NB4 (cell line): ENCODE measurements at regions not wholly inside any gene's neighbourhood (a gene's known extent, or its start where the extent isn't known, plus 50 kb on each side); places are given as distances from the start of the nearest gene placed in this dataset.

ENCODE experiments used
- POLR2A ChIP-seq: IDR thresholded peaks from 2 replicates; pipeline ENCODE4 v1.6.1; 2011; ENCODE audit warnings: mild to moderate bottlenecking; ENCODE audit not compliant: insufficient read length; ENCODE audit errors: extremely low read depth
- TF ChIP-seq, protein P1 (sequence below): IDR thresholded peaks from one replicate; pipeline ENCODE4 v1.5.1; 2012; ENCODE audit warnings: low read depth, low read length

DNA sequence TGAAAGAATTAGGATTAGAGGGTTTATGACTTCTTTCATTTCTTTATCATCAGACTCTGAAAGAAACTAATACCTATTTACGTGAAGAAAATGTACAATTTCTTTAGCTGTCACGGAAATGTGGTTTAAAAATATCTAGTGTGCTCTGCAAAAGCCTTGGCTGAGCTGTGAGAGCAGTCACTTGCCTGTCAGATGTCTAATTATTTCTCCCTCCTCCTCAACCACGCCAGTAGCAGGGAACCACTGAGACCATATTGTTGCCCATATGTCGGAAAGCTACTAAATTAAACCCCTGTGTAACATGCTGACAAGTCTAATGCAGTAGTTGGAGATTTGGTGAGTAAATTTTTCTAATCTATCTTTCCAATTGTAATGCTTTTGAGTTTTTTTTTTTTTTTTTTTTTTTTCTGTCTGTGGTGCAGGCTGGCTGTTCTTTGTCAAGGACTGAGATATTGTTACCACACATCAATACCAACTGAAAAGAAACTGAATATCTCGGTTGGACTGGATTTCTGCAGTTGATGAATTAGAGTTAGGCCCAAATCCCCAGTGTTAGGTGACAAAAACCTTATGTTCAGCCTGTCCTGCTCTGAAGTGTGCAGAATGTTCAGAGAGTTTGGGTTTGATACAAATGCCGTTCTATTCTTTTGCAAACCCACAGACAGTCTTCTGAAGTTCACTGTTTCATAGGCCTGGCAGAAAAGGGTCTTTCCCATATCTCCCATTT is 302.9 kb upstream of the SYNCRIP start:
- TF ChIP-seq, protein P1, sequence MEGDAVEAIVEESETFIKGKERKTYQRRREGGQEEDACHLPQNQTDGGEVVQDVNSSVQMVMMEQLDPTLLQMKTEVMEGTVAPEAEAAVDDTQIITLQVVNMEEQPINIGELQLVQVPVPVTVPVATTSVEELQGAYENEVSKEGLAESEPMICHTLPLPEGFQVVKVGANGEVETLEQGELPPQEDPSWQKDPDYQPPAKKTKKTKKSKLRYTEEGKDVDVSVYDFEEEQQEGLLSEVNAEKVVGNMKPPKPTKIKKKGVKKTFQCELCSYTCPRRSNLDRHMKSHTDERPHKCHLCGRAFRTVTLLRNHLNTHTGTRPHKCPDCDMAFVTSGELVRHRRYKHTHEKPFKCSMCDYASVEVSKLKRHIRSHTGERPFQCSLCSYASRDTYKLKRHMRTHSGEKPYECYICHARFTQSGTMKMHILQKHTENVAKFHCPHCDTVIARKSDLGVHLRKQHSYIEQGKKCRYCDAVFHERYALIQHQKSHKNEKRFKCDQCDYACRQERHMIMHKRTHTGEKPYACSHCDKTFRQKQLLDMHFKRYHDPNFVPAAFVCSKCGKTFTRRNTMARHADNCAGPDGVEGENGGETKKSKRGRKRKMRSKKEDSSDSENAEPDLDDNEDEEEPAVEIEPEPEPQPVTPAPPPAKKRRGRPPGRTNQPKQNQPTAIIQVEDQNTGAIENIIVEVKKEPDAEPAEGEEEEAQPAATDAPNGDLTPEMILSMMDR, result no peak
- TF ChIP-seq POLR2A, result no peak
